ENCODE measurements at regions not wholly inside any gene's neighbourhood (a gene's known extent, or its start where the extent isn't known, plus 50 kb on each side); places are given as distances from the start of the nearest gene placed in this dataset.

DNA sequence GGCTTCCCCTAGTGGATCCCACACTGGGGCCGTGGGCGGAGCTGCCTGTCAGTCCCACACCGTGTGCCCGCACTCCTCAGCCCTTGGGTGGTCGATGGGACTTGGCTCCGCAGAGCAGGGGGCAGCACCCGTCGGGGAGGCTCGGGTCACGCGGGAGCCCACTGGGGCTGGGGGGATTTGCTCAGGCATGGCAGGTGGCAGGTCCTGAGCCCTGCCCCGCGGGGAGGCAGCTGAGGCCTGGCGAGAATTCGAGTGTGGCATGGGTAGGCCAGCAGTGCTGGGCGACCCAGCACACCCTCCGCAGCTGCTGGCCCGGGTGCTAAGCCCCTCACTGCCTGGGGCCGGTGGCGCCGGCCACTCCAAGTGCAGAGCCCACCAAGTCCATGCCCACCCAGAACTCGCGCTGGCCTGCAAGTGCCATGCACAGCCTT is 481.7 kb upstream of the PRR20A start:
- DNase-seq = no peak
- WGBS (ENCODE audit: insufficient coverage) = 93% methylated on average over 23 of the region's 23 CpGs
- H3K4me3 Mint-ChIP-seq = no peak overlapping the region

DNA sequence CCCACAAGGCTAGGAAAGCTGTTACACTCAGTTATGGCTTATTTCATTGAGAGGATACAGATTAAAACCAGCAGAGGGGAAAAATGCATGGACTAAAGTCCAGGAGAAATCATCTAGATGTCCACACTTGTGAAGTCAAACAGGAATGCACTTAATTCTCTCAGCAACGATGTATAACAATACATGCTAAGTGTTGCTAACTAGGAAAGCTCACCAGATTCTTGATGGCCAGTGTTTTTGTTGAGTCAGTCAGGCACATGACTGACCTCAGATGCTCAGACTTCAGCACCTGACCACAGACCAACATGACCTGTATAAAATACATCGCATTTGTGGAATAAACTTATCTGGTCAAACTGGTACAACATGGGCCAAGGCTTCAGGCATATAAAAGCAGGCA is 470.2 kb upstream of the PRR20A start:
- 87% methylated on average over 2 of the region's 2 CpGs for WGBS (ENCODE audit: insufficient coverage)
- H3K4me1 ChIP-seq (ENCODE audit: control insufficient read depth, insufficient read depth, low read length) = no peaks in the 10 kb centered on the region
- peaks cover 11 to 22% of the 10 kb centered on the region in 2 donors for H3K9me3 Mint-ChIP-seq
- H3K27me3 Mint-ChIP-seq (ENCODE audit: low read depth in 2 of 2) = no peaks in the 10 kb centered on the region
- peaks cover 7% of the 10 kb centered on the region for H3K9me3 ChIP-seq (ENCODE audit: control insufficient read depth, insufficient read depth, low read length)
- ATAC-seq (no peak), DNase-seq (no peak)
- no peak overlapping the region for H3K4me3 Mint-ChIP-seq
- intact Hi-C loops (cut with micrococcal nuclease) = no loop called here
- H3K36me3 Mint-ChIP-seq = peaks cover 10% of the 10 kb centered on the region
- no peak for TF ChIP-seq CTCF (IDR thresholded peaks at IDR 0.05)
- H3K27me3 ChIP-seq (ENCODE audit: control insufficient read depth, insufficient read depth, low read length) = no peaks in the 10 kb centered on the region
- no peaks in the 10 kb centered on the region for H3K4me1 Mint-ChIP-seq
- no peak overlapping the region for H3K27ac Mint-ChIP-seq
- H3K36me3 ChIP-seq (ENCODE audit: control insufficient read depth, insufficient read depth, low read length) = no peaks in the 10 kb centered on the region
- no peak overlapping the region for H3K27ac ChIP-seq (ENCODE audit: low read length)
- no peak overlapping the region for H3K4me3 ChIP-seq (ENCODE audit: low read length)

More for the DNA sequence above, 481.7 kb upstream of the PRR20A start:
- no peaks in the 10 kb centered on the region for H3K36me3 ChIP-seq (ENCODE audit: control insufficient read depth, insufficient read depth, low read length)
- intact Hi-C loops (cut with micrococcal nuclease) = no loop called here
- H3K4me1 ChIP-seq (ENCODE audit: control insufficient read depth, insufficient read depth, low read length) = no peaks in the 10 kb centered on the region
- no peak for TF ChIP-seq CTCF (IDR thresholded peaks at IDR 0.05)
- Mint-ChIP-seq H3K9me3 (peaks cover 11 to 17% of the 10 kb centered on the region in 2 donors), H3K27me3 (ENCODE audit: low read depth in 2 of 2) (no peaks in the 10 kb centered on the region), H3K36me3 (peaks cover 11% of the 10 kb centered on the region), H3K4me1 (no peaks in the 10 kb centered on the region), H3K27ac (no peak overlapping the region)
- no peak for ATAC-seq
- no peak overlapping the region for H3K27ac ChIP-seq (ENCODE audit: low read length)
- peaks cover 7% of the 10 kb centered on the region for H3K9me3 ChIP-seq (ENCODE audit: control insufficient read depth, insufficient read depth, low read length)
- no peak overlapping the region for H3K4me3 ChIP-seq (ENCODE audit: low read length)
- H3K27me3 ChIP-seq (ENCODE audit: control insufficient read depth, insufficient read depth, low read length) = no peaks in the 10 kb centered on the region

- intact Hi-C loops (cut with micrococcal nuclease) = no loop called here
- H3K27me3 Mint-ChIP-seq (ENCODE audit: low read depth in 2 of 2) = no peaks in the 10 kb centered on the region
- Histone ChIP-seq H3K27ac (ENCODE audit: low read length) (no peak overlapping the region), H3K27me3 (ENCODE audit: control insufficient read depth, insufficient read depth, low read length) (no peaks in the 10 kb centered on the region), H3K4me1 (ENCODE audit: control insufficient read depth, insufficient read depth, low read length) (no peaks in the 10 kb centered on the region), H3K9me3 (ENCODE audit: control insufficient read depth, insufficient read depth, low read length) (peaks cover 2% of the 10 kb centered on the region), H3K36me3 (ENCODE audit: control insufficient read depth, insufficient read depth, low read length) (no peaks in the 10 kb centered on the region), H3K4me3 (ENCODE audit: low read length) (no peak overlapping the region)
- peaks cover 8 to 17% of the 10 kb centered on the region in 2 donors for H3K9me3 Mint-ChIP-seq
- H3K4me3 Mint-ChIP-seq = no peak overlapping the region
- H3K36me3 Mint-ChIP-seq = peaks cover 15% of the 10 kb centered on the region
- ATAC-seq (no peak), DNase-seq (no peak)
- no peak overlapping the region for H3K27ac Mint-ChIP-seq
- TF ChIP-seq CTCF (IDR thresholded peaks at IDR 0.05) = no peak
- no peaks in the 10 kb centered on the region for H3K4me1 Mint-ChIP-seq
- WGBS (ENCODE audit: insufficient coverage) = 86% methylated on average over 1 of the region's 1 CpG
These were observed 459.3 kb upstream of the PRR20A start for GRCh38 chr13:56681404-56681803.

GRCh38 chr13:56687131-56687530 is 453.6 kb upstream of the PRR20A start:
- no CpG with 5 or more reads among the region's 1 CpG for WGBS (ENCODE audit: insufficient coverage)
- Histone ChIP-seq H3K27me3 (ENCODE audit: control insufficient read depth, insufficient read depth, low read length) (no peaks in the 10 kb centered on the region), H3K36me3 (ENCODE audit: control insufficient read depth, insufficient read depth, low read length) (no peaks in the 10 kb centered on the region), H3K4me3 (ENCODE audit: low read length) (no peak overlapping the region), H3K27ac (ENCODE audit: low read length) (no peak overlapping the region), H3K9me3 (ENCODE audit: control insufficient read depth, insufficient read depth, low read length) (peaks cover 5% of the 10 kb centered on the region), H3K4me1 (ENCODE audit: control insufficient read depth, insufficient read depth, low read length) (no peaks in the 10 kb centered on the region)
- Mint-ChIP-seq H3K27ac (no peak overlapping the region), H3K4me3 (no peak overlapping the region), H3K9me3 (peaks cover 7 to 21% of the 10 kb centered on the region in 2 donors), H3K36me3 (no peaks in the 10 kb centered on the region), H3K4me1 (no peaks in the 10 kb centered on the region), H3K27me3 (ENCODE audit: low read depth in 2 of 2) (no peaks in the 10 kb centered on the region)
- intact Hi-C loops (cut with micrococcal nuclease) = no loop called here
- TF ChIP-seq CTCF (IDR thresholded peaks at IDR 0.05) = no peak
- ATAC-seq = no peak
- DNase-seq = no peak
